Hepatocyte (in vitro differentiated cells): ENCODE measurements at regions not wholly inside any gene's neighbourhood (a gene's known extent, or its start where the extent isn't known, plus 50 kb on each side); places are given as distances from the start of the nearest gene placed in this dataset.

Experiments used
- EZH2 ChIP-seq: fragments of 200-600 bp; sonication (generic); IDR thresholded peaks from 2 replicates; pipeline ENCODE4 v1.6.1; 2016; ENCODE audit warnings: antibody characterized with exemption, mild to moderate bottlenecking, borderline replicate concordance
- EZH2phosphoT487 ChIP-seq: fragments of 200-600 bp; sonication (generic); IDR thresholded peaks from one replicate; pipeline ENCODE4 v1.6.1; 2018; ENCODE audit warnings: antibody characterized with exemption, mild to moderate bottlenecking, low read depth, moderate library complexity; ENCODE audit not compliant: unreplicated experiment, severe bottlenecking
- TF ChIP-seq, protein P1 (sequence below): fragments of 200-600 bp; sonication (generic); IDR thresholded peaks from 2 replicates; pipeline ENCODE4 v1.5.1; 2016; ENCODE audit warnings: antibody characterized with exemption, mild to moderate bottlenecking; ENCODE audit not compliant: poor library complexity

DNA sequence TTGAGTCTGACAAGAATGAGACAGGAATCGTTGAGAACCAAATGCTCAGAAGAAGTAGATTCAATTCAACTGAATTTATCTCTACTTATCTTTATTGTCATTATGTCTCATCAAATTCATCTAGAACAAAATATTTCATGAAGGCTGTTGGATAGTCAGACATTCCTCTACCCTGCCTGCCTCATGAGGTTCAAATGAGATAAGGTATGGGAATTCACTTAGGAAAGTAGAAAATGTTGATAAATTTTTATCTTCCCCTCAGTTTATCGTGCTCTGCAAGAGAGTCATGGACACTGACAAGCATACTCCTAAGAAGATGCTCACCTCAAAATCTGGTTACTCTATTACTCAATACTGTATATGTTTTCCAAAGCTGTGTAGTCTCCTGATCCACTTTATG, 149.7 kb upstream of the CDIN1 start:
- no peak for TF ChIP-seq EZH2
- TF ChIP-seq, protein P1, sequence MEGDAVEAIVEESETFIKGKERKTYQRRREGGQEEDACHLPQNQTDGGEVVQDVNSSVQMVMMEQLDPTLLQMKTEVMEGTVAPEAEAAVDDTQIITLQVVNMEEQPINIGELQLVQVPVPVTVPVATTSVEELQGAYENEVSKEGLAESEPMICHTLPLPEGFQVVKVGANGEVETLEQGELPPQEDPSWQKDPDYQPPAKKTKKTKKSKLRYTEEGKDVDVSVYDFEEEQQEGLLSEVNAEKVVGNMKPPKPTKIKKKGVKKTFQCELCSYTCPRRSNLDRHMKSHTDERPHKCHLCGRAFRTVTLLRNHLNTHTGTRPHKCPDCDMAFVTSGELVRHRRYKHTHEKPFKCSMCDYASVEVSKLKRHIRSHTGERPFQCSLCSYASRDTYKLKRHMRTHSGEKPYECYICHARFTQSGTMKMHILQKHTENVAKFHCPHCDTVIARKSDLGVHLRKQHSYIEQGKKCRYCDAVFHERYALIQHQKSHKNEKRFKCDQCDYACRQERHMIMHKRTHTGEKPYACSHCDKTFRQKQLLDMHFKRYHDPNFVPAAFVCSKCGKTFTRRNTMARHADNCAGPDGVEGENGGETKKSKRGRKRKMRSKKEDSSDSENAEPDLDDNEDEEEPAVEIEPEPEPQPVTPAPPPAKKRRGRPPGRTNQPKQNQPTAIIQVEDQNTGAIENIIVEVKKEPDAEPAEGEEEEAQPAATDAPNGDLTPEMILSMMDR: no peak
- TF ChIP-seq EZH2phosphoT487: no peak
